ENCODE measurements at regions not wholly inside any gene's neighbourhood (a gene's known extent, or its start where the extent isn't known, plus 50 kb on each side); places are given as distances from the start of the nearest gene placed in this dataset.
"Not testable (repeated sequence)": the region's sequence is repeated elsewhere in the genome, so short reads cannot be mapped to it uniquely, and the experiment has no call there.

GRCh38 chr6:155530219-155530834, 74.7 kb upstream of the NOX3 start:
- no peaks in the 10 kb centered on the region for H3K9me3 ChIP-seq (ENCODE audit: insufficient read depth, low read length)
- 0 out of 2 replicates have a peak, but pooled peaks cover 5% of the 10 kb centered on the region for H3K4me1 ChIP-seq (ENCODE audit: low read length)
- H3K9ac ChIP-seq (ENCODE audit: low read length) = no peak overlapping the region
- TF ChIP-seq, protein P1, sequence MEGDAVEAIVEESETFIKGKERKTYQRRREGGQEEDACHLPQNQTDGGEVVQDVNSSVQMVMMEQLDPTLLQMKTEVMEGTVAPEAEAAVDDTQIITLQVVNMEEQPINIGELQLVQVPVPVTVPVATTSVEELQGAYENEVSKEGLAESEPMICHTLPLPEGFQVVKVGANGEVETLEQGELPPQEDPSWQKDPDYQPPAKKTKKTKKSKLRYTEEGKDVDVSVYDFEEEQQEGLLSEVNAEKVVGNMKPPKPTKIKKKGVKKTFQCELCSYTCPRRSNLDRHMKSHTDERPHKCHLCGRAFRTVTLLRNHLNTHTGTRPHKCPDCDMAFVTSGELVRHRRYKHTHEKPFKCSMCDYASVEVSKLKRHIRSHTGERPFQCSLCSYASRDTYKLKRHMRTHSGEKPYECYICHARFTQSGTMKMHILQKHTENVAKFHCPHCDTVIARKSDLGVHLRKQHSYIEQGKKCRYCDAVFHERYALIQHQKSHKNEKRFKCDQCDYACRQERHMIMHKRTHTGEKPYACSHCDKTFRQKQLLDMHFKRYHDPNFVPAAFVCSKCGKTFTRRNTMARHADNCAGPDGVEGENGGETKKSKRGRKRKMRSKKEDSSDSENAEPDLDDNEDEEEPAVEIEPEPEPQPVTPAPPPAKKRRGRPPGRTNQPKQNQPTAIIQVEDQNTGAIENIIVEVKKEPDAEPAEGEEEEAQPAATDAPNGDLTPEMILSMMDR (IDR thresholded peaks at IDR 0.05; ENCODE audit: low read depth, low read length) = peak; percentile 70
- no peak for TF ChIP-seq EZH2phosphoT487 (IDR thresholded peaks at IDR 0.05; ENCODE audit: low read depth)
- no peak overlapping the region for H3K4me3 ChIP-seq (ENCODE audit: low read length)
- no peaks in the 10 kb centered on the region for H3K79me2 ChIP-seq (ENCODE audit: low read length)
- no peaks in the 10 kb centered on the region for H3K36me3 ChIP-seq (replicated peaks; ENCODE audit: low read depth, low read length)
- no peak overlapping the region for H3K4me2 ChIP-seq (ENCODE audit: low read length)
- H3K27ac ChIP-seq (ENCODE audit: low read length) = no peak overlapping the region
- no peaks in the 10 kb centered on the region for H3K27me3 ChIP-seq (ENCODE audit: low read depth, low read length)
- H2AFZ ChIP-seq (ENCODE audit: low read depth, low read length) = no peak overlapping the region
- H4K20me1 ChIP-seq (ENCODE audit: insufficient read depth, low read length) = no peaks in the 10 kb centered on the region

DNA sequence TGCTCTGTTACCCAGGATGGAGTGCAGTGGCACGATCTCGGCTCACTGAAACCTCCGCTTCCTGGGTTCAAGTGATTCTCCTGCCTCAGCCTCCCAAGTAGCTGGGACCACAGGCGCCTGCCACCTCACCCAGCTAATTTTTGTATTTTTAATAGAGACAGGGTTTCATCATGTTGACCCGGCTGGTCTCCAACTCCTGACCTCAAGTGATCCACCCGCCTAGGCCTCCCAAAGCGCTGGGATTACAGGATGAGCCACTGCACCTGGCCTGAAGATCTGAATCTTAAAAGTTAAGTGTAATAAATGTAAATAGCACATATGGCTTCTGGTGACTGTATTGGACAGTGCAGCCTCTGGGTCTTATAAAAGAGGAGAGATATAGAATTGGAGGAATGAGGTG, 74.2 kb upstream of the NOX3 start:
- not testable (repeated sequence) for H3K27me3 ChIP-seq (ENCODE audit: low read depth, low read length); H3K4me2 ChIP-seq (ENCODE audit: low read length); H2AFZ ChIP-seq (ENCODE audit: low read depth, low read length); H3K36me3 ChIP-seq (replicated peaks; ENCODE audit: low read depth, low read length); H3K4me1 ChIP-seq (ENCODE audit: low read length); H3K4me3 ChIP-seq (ENCODE audit: low read length); H4K20me1 ChIP-seq (ENCODE audit: insufficient read depth, low read length); H3K79me2 ChIP-seq (ENCODE audit: low read length); H3K9ac ChIP-seq (ENCODE audit: low read length); H3K27ac ChIP-seq (ENCODE audit: low read length); H3K9me3 ChIP-seq (ENCODE audit: insufficient read depth, low read length)

GRCh38 chr6:155528982-155529453, 73.4 kb upstream of the NOX3 start:
- Histone ChIP-seq H3K79me2 (ENCODE audit: low read length) (no peaks in the 10 kb centered on the region), H3K4me2 (ENCODE audit: low read length) (no peak overlapping the region), H3K27me3 (ENCODE audit: low read depth, low read length) (no peaks in the 10 kb centered on the region), H2AFZ (ENCODE audit: low read depth, low read length) (0 out of 2 replicates have a peak overlapping the region, but pooled peaks have one; percentile 45), H3K9me3 (ENCODE audit: insufficient read depth, low read length) (no peaks in the 10 kb centered on the region), H3K9ac (ENCODE audit: low read length) (no peak overlapping the region), H3K36me3 (replicated peaks; ENCODE audit: low read depth, low read length) (no peaks in the 10 kb centered on the region), H3K4me3 (ENCODE audit: low read length) (no peak overlapping the region), H3K4me1 (ENCODE audit: low read length) (0 out of 2 replicates have a peak, but pooled peaks cover 5% of the 10 kb centered on the region), H3K27ac (ENCODE audit: low read length) (no peak overlapping the region), H4K20me1 (ENCODE audit: insufficient read depth, low read length) (no peaks in the 10 kb centered on the region)
- TF ChIP-seq EZH2phosphoT487 (IDR thresholded peaks at IDR 0.05; ENCODE audit: low read depth) = no peak
- TF ChIP-seq, protein P1 (IDR thresholded peaks at IDR 0.05; ENCODE audit: low read depth, low read length) = no peak

- H3K36me3 ChIP-seq (replicated peaks; ENCODE audit: low read depth, low read length) = no peaks in the 10 kb centered on the region
- H3K27ac ChIP-seq (ENCODE audit: low read length) = no peak overlapping the region
- no peaks in the 10 kb centered on the region for H4K20me1 ChIP-seq (ENCODE audit: insufficient read depth, low read length)
- H3K9ac ChIP-seq (ENCODE audit: low read length) = no peak overlapping the region
- no peaks in the 10 kb centered on the region for H3K79me2 ChIP-seq (ENCODE audit: low read length)
- no peak overlapping the region for H3K4me2 ChIP-seq (ENCODE audit: low read length)
- no peaks in the 10 kb centered on the region for H3K27me3 ChIP-seq (ENCODE audit: low read depth, low read length)
- TF ChIP-seq, protein P1 (IDR thresholded peaks at IDR 0.05; ENCODE audit: low read depth, low read length) = no peak
- no peak for TF ChIP-seq EZH2phosphoT487 (IDR thresholded peaks at IDR 0.05; ENCODE audit: low read depth)
- no peak overlapping the region for H2AFZ ChIP-seq (ENCODE audit: low read depth, low read length)
- H3K4me1 ChIP-seq (ENCODE audit: low read length) = 0 out of 2 replicates have a peak, but pooled peaks cover 5% of the 10 kb centered on the region
- H3K4me3 ChIP-seq (ENCODE audit: low read length) = no peak overlapping the region
- H3K9me3 ChIP-seq (ENCODE audit: insufficient read depth, low read length) = no peaks in the 10 kb centered on the region
These were observed 72.7 kb upstream of the NOX3 start for GRCh38 chr6:155528335-155528734.
